GM18499 (cell line): ENCODE measurements at regions not wholly inside any gene's neighbourhood (a gene's known extent, or its start where the extent isn't known, plus 50 kb on each side); places are given as distances from the start of the nearest gene placed in this dataset.

Experiments
- ATAC-seq: cut with Tn5 transposase; IDR thresholded peaks from one replicate; pipeline ENCODE4 v1.9.1; 2021; ENCODE audit warnings: moderate number of reproducible peaks; ENCODE audit not compliant: insufficient read depth, unreplicated experiment

- ATAC-seq = no peak
Measured at GRCh38 chr3:105316331-105316730, 50.4 kb upstream of the ALCAM start.
